Lung (tissue), 11 donors: ENCODE measurements at regions not wholly inside any gene's neighbourhood (a gene's known extent, or its start where the extent isn't known, plus 50 kb on each side); places are given as distances from the start of the nearest gene placed in this dataset.

Source experiments
- ATAC-seq: fragments of 200-7000 bp; cut with Tn5 transposase; one replicate; pipeline ENCODE4 v1.9.1; 2020; ENCODE audit warnings: moderate number of reproducible peaks; ENCODE audit not compliant: insufficient read depth, low FRiP score
- DNase-seq, 3 donors: peaks; one replicate each; pipeline ENCODE4 v3.0.0-alpha.2; 2013 to 2017
- H3K27ac ChIP-seq, 2 donors: one replicate each; pipeline ENCODE4 v1.5.1; 2013; ENCODE audit warnings: mild to moderate bottlenecking in 2 of 2, moderate library complexity in 2 of 2, control low read depth in 1 of 2, inconsistent platforms in 1 of 2, low read depth in 1 of 2, low read length in 1 of 2
- H3K27me3 ChIP-seq, 3 donors: one replicate each; pipeline ENCODE4 v1.5.1; 2013; ENCODE audit warnings: low read length in 2 of 3; ENCODE audit not compliant: control insufficient read depth in 3 of 3, insufficient read depth in 3 of 3
- H3K36me3 ChIP-seq, 4 donors: one replicate each; pipeline ENCODE4 v1.5.1; 2013; ENCODE audit warnings: low read length in 4 of 4, mild to moderate bottlenecking in 1 of 4, moderate library complexity in 1 of 4; ENCODE audit not compliant: control insufficient read depth in 4 of 4, insufficient read depth in 4 of 4
- H3K4me1 ChIP-seq, 5 donors: one replicate each; pipeline ENCODE4 v1.5.1; 2013; ENCODE audit warnings: low read length in 5 of 5, mild to moderate bottlenecking in 2 of 5, moderate library complexity in 1 of 5; ENCODE audit not compliant: control insufficient read depth in 5 of 5, insufficient read depth in 5 of 5
- H3K4me3 ChIP-seq: one replicate; pipeline ENCODE4 v1.5.1; 2013; ENCODE audit warnings: mild to moderate bottlenecking, control low read depth, moderate library complexity
- H3K9ac ChIP-seq, 2 donors: one replicate each; pipeline ENCODE4 v1.5.1; 2013; ENCODE audit warnings: low read length in 2 of 2, control low read depth in 1 of 2; ENCODE audit not compliant: insufficient read depth in 1 of 2
- H3K9me3 ChIP-seq, 4 donors: one replicate each; pipeline ENCODE4 v1.5.1; 2013; ENCODE audit warnings: low read length in 3 of 4, mild to moderate bottlenecking in 1 of 4, moderate library complexity in 1 of 4; ENCODE audit not compliant: control insufficient read depth in 4 of 4, insufficient read depth in 3 of 4
- WGBS, 2 donors: extraction: QIAGEN DNeasy Blood & Tissue Kit; methylation state at CpG; one replicate each; pipeline ENCODE4 v1.1.7; 2013; 5-methylcytosine and 5-hydroxymethylcytosine counted together
- TF ChIP-seq, protein P1 (sequence below): IDR thresholded peaks from 2 replicates; pipeline ENCODE4 v1.5.1; 2012; ENCODE audit warnings: mild to moderate bottlenecking; ENCODE audit errors: control extremely low read depth, extremely low read depth
- donor health status: control.
- donor health status: control.
- donor health status: Bipolar disorder and iron deficiency.
- donor health status: healthy.
- donor health status: DM: yes; HTN: yes; CAD: no.

- H3K9ac ChIP-seq = no peak overlapping the region
- no peaks in the 10 kb centered on the region for H3K27me3 ChIP-seq
- H3K9me3 ChIP-seq = no peaks in the 10 kb centered on the region
- no peak overlapping the region for H3K4me3 ChIP-seq
- ATAC-seq (no peak), DNase-seq (no peak)
- no peak overlapping the region for H3K27ac ChIP-seq
- H3K4me1 ChIP-seq = peaks cover 0 to 36% (median 5%) of the 10 kb centered on the region in 5 donors
- no peaks in the 10 kb centered on the region for H3K36me3 ChIP-seq
- 50 to 76% methylated on average over 6 of the region's 6 CpGs for WGBS, 2 donors
- TF ChIP-seq, protein P1, sequence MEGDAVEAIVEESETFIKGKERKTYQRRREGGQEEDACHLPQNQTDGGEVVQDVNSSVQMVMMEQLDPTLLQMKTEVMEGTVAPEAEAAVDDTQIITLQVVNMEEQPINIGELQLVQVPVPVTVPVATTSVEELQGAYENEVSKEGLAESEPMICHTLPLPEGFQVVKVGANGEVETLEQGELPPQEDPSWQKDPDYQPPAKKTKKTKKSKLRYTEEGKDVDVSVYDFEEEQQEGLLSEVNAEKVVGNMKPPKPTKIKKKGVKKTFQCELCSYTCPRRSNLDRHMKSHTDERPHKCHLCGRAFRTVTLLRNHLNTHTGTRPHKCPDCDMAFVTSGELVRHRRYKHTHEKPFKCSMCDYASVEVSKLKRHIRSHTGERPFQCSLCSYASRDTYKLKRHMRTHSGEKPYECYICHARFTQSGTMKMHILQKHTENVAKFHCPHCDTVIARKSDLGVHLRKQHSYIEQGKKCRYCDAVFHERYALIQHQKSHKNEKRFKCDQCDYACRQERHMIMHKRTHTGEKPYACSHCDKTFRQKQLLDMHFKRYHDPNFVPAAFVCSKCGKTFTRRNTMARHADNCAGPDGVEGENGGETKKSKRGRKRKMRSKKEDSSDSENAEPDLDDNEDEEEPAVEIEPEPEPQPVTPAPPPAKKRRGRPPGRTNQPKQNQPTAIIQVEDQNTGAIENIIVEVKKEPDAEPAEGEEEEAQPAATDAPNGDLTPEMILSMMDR = no peak
Measured at GRCh38 chr2:134195341-134195740, 58.5 kb upstream of the MGAT5 start.

DNA sequence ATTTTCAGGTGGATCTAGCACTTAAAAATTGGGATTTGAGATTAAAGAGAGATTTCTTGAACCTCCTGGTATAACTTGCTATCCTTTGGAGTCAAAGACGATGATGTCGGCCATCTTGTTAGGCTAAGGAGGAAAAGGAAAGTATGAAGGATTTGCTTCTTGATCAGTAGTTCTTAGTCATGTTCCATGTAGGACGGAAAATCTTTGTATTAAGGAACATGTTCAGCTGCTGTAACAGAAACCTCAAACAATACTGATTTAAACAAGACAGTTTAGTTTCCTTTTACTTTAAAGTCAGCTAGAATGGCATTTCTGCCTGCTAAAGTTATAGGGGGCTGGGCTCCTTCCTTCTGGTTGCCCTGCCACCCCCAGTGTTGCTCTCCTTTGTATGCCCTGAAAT lies 56.4 kb upstream of the MGAT5 start:
- Histone ChIP-seq H3K27me3 (no peaks in the 10 kb centered on the region), H3K9me3 (no peaks in the 10 kb centered on the region), H3K4me3 (no peak overlapping the region), H3K4me1 (peaks cover 0 to 40% (median 5%) of the 10 kb centered on the region in 5 donors), H3K9ac (no peak overlapping the region), H3K27ac (no peak overlapping the region), H3K36me3 (no peaks in the 10 kb centered on the region)
- DNase-seq = no peak
- TF ChIP-seq, protein P1 = no peak
- ATAC-seq = no peak
- 94 to 98% methylated on average over 3 of the region's 3 CpGs for WGBS, 2 donors

DNA sequence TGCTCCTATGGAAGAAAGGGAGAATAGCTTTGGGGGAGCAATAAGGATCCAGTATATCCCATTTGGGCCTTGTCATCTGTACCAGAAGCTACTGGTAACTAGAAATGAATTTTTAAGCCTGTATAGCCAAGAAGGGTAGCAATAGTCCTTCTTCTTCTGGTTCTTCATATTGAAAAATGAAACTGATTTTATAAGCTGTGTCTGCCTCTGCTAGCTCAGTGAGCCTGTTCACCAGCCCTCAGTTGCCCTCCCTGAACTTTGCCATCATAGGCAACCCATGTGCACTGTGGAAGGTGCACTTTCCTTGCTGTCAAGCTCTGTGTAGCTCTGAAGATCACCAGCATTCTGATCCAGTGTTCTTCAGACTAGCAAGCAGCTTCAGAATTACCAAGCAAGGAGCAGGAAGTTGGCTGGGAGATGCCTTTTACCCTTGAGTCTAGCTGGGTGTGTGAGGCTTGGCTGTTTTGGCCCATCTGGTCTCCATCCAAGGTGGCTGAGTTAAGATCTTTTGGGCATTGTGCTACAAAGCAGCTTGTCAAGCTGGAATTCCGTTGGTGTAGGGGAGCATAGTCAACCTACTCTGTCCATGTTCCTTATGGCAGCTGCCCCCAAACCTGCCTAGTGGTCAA lies 55.8 kb upstream of the MGAT5 start:
- ATAC-seq = no peak

More for the DNA sequence above, 55.8 kb upstream of the MGAT5 start:
- no peaks in the 10 kb centered on the region for H3K9me3 ChIP-seq
- TF ChIP-seq, protein P1 = no peak
- H3K4me3 ChIP-seq = no peak overlapping the region
- H3K9ac ChIP-seq = no peak overlapping the region
- H3K4me1 ChIP-seq = peaks cover 0 to 44% (median 5%) of the 10 kb centered on the region in 5 donors
- no peak for DNase-seq
- H3K27ac ChIP-seq = no peak overlapping the region
- no peaks in the 10 kb centered on the region for H3K27me3 ChIP-seq
- 71 to 80% methylated on average over 1 of the region's 1 CpG for WGBS, 2 donors
- H3K36me3 ChIP-seq = no peaks in the 10 kb centered on the region
